SK-N-SH (cell line): ENCODE measurements at regions not wholly inside any gene's neighbourhood (a gene's known extent, or its start where the extent isn't known, plus 50 kb on each side); places are given as distances from the start of the nearest gene placed in this dataset.

Source experiments
- CTCF ChIA-PET: fragments of 300-600, 350-600 bp; formaldehyde crosslinking; extraction: SDS; loops from one replicate; lab custom pipeline; 2021; lab: Yijun Ruan, JAX
- POLR2A ChIA-PET: fragments of 350-600 bp; sonication (Branson Sonifier 250); formaldehyde crosslinking; extraction: SDS; loops from one replicate; lab custom pipeline; 2020; ENCODE audit warnings: antibody characterized with exemption, inconsistent platforms; lab: Yijun Ruan, JAX
- DNase-seq: peaks from one replicate; pipeline ENCODE4 v3.0.0; 2012
- H2AFZ ChIP-seq: fragments of 200-600 bp; sonication (generic); 2 replicates; pipeline ENCODE4 v1.8.1; 2016; ENCODE audit warnings: antibody characterized with exemption, mild to moderate bottlenecking, low read depth
- H3F3A ChIP-seq: fragments of 200-600 bp; sonication (generic); replicated peaks from 2 replicates; pipeline ENCODE3; 2016; ENCODE audit warnings: antibody characterized with exemption, mild to moderate bottlenecking; ENCODE audit not compliant: insufficient read depth
- H3K27ac ChIP-seq, 2 experiments: fragments of 200-500 bp in 1 of 2; fragments of 200-600 bp in 1 of 2; sonication (Bioruptor generic) in 1 of 2; sonication (generic), shearing (Covaris generic) in 1 of 2; 2 replicates each; pipeline versions ENCODE4 v1.5.1 to v1.6.1; 2014 to 2016; ENCODE audit warnings: low read depth in 2 of 2, inconsistent platforms in 1 of 2, low read length in 1 of 2, mild to moderate bottlenecking in 1 of 2, mixed read lengths in 1 of 2
- H3K27me3 ChIP-seq: fragments of 200-600 bp; sonication (generic), shearing (Covaris generic); 2 replicates; pipeline ENCODE4 v1.6.1; 2016; ENCODE audit warnings: mixed run types; ENCODE audit not compliant: insufficient read depth
- H3K36me3 ChIP-seq, 2 experiments: fragments of 200-500 bp in 1 of 2; fragments of 200-600 bp in 1 of 2; sonication (Bioruptor generic) in 1 of 2; sonication (generic) in 1 of 2; replicated peaks in 1 of 2; 2 replicates each; pipeline versions ENCODE3 to v1.5.1; 2014 to 2016; ENCODE audit warnings: low read length in 1 of 2, mild to moderate bottlenecking in 1 of 2; ENCODE audit not compliant: insufficient read depth in 2 of 2, control insufficient read depth in 1 of 2
- H3K4me1 ChIP-seq, 2 experiments: fragments of 200-500 bp in 1 of 2; fragments of 200-600 bp in 1 of 2; sonication (Bioruptor generic) in 1 of 2; sonication (generic), shearing (Covaris generic) in 1 of 2; 2 replicates each; pipeline versions ENCODE4 v1.5.1 to v1.6.1; 2014 to 2016; ENCODE audit warnings: low read depth in 1 of 2, low read length in 1 of 2, mixed run types in 1 of 2; ENCODE audit not compliant: insufficient read depth in 2 of 2, control insufficient read depth in 1 of 2
- H3K4me2 ChIP-seq: fragments of 200-600 bp; sonication (generic), shearing (Covaris generic); 2 replicates; pipeline ENCODE4 v1.6.1; 2017; ENCODE audit warnings: mixed run types
- H3K4me3 ChIP-seq, 2 experiments: fragments of 200-500 bp in 1 of 2; fragments of 200-600 bp in 1 of 2; sonication (Bioruptor generic) in 1 of 2; sonication (generic), shearing (Covaris generic) in 1 of 2; 2 replicates each; pipeline versions ENCODE4 v1.5.1 to v1.8.1; 2014 to 2016; ENCODE audit warnings: low read depth in 2 of 2, inconsistent platforms in 1 of 2, low read length in 1 of 2, mild to moderate bottlenecking in 1 of 2, mixed read lengths in 1 of 2, moderate library complexity in 1 of 2
- H3K79me2 ChIP-seq: fragments of 200-600 bp; sonication (generic); 2 replicates; pipeline ENCODE4 v1.8.1; 2017; ENCODE audit warnings: mild to moderate bottlenecking; ENCODE audit not compliant: insufficient read depth
- H3K9ac ChIP-seq: fragments of 200-600 bp; sonication (generic); 2 replicates; pipeline ENCODE4 v1.6.1; 2017; ENCODE audit warnings: mixed run types
- H3K9me2 ChIP-seq: fragments of 200-600 bp; sonication (generic); 2 replicates; pipeline ENCODE4 v1.6.1; 2017; ENCODE audit warnings: mixed run types
- H3K9me3 ChIP-seq: fragments of 200-600 bp; sonication (generic); 2 replicates; pipeline ENCODE4 v1.6.1; 2017; ENCODE audit warnings: mixed run types, mild to moderate bottlenecking, moderate library complexity
- H4K20me1 ChIP-seq: fragments of 200-600 bp; sonication (generic); 2 replicates; pipeline ENCODE4 v1.6.1; 2017; ENCODE audit warnings: mild to moderate bottlenecking, mixed run types; ENCODE audit not compliant: insufficient read depth
- EP300 ChIP-seq, 2 experiments: IDR thresholded peaks; 2 replicates each; pipeline versions ENCODE4 v1.4.0 to v1.6.1; 2012; ENCODE audit warnings: borderline replicate concordance in 1 of 2, low read depth in 1 of 2, low read length in 1 of 2
- FOXM1 ChIP-seq: IDR thresholded peaks from 2 replicates; pipeline ENCODE4 v1.4.0; 2012; ENCODE audit warnings: low read depth, mild to moderate bottlenecking
- JUND ChIP-seq: IDR thresholded peaks from 2 replicates; pipeline ENCODE4 v1.4.0; 2012
- MEF2A ChIP-seq: IDR thresholded peaks from 2 replicates; pipeline ENCODE4 v1.4.0; 2012; ENCODE audit warnings: low read depth, borderline replicate concordance
- MXI1 ChIP-seq: IDR thresholded peaks from 2 replicates; pipeline ENCODE4 v1.6.1; 2012; ENCODE audit warnings: mild to moderate bottlenecking, low read depth, low read length, improper control_type of control experiment
- NFIC ChIP-seq: IDR thresholded peaks from 2 replicates; pipeline ENCODE4 v1.4.0; 2012; ENCODE audit warnings: borderline replicate concordance
- POLR2AphosphoS5 ChIP-seq: IDR thresholded peaks from 2 replicates; pipeline ENCODE4 v1.6.1; 2012; ENCODE audit warnings: low read depth, low read length
- RAD21 ChIP-seq: IDR thresholded peaks from 2 replicates; pipeline ENCODE4 v1.6.1; 2012; ENCODE audit warnings: mild to moderate bottlenecking, low read length
- RXRA ChIP-seq: IDR thresholded peaks from 2 replicates; pipeline ENCODE4 v1.4.0; 2012; ENCODE audit warnings: low read depth, mild to moderate bottlenecking, borderline replicate concordance
- TEAD4 ChIP-seq: IDR thresholded peaks from 2 replicates; pipeline ENCODE4 v1.4.0; 2012; ENCODE audit warnings: mild to moderate bottlenecking, borderline replicate concordance; ENCODE audit not compliant: insufficient read depth
- YY1 ChIP-seq: IDR thresholded peaks from 2 replicates; pipeline ENCODE4 v1.4.0; 2012; ENCODE audit warnings: low read depth, mild to moderate bottlenecking
- WGBS: methylation state at CpG from one replicate; pipeline ENCODE4 v1.1.6; 2017; ENCODE audit warnings: low lambda C conversion rate; 5-methylcytosine and 5-hydroxymethylcytosine counted together
- TF ChIP-seq, protein P1 (sequence below): IDR thresholded peaks from 2 replicates; pipeline ENCODE4; 2012
- TF ChIP-seq, protein P2 (sequence below): fragments of 200-600 bp; sonication (generic); IDR thresholded peaks from 2 replicates; pipeline ENCODE4 v1.6.1; 2017; ENCODE audit warnings: antibody characterized with exemption, mild to moderate bottlenecking, moderate library complexity
- TF ChIP-seq, protein P3 (sequence below): fragments of 150-350 bp; IDR thresholded peaks from 2 replicates; pipeline ENCODE4 v1.6.1; 2017; ENCODE audit warnings: antibody characterized with exemption, low read length, low read depth, borderline replicate concordance

DNA sequence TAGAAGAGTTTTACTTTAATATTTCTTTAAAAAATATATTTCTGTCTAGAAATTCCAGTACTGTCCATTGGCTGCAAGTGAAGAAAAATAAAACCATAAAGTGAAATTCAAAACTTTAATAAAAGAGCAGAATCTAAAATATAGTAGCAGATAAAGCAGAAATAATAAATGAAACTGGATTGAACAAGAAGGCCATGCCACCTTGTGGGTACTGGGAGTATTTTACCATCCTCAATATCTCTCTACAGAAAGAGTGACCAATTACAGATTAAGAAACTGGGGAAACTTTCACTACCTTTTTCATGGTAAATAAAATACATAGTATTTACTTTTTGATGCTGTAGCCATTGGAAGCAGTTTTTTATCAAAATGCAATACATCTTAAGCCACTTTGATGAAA, 220.5 kb downstream of the BCAT1 start (continued):
- no peak for TF ChIP-seq MXI1
- no peak for TF ChIP-seq FOXM1
- TF ChIP-seq, protein P1, sequence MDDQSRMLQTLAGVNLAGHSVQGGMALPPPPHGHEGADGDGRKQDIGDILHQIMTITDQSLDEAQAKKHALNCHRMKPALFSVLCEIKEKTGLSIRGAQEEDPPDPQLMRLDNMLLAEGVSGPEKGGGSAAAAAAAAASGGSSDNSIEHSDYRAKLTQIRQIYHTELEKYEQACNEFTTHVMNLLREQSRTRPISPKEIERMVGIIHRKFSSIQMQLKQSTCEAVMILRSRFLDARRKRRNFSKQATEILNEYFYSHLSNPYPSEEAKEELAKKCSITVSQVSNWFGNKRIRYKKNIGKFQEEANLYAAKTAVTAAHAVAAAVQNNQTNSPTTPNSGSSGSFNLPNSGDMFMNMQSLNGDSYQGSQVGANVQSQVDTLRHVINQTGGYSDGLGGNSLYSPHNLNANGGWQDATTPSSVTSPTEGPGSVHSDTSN = no peak
- TF ChIP-seq JUND = no peak
- TF ChIP-seq NFIC = no peak
- TF ChIP-seq, protein P2, sequence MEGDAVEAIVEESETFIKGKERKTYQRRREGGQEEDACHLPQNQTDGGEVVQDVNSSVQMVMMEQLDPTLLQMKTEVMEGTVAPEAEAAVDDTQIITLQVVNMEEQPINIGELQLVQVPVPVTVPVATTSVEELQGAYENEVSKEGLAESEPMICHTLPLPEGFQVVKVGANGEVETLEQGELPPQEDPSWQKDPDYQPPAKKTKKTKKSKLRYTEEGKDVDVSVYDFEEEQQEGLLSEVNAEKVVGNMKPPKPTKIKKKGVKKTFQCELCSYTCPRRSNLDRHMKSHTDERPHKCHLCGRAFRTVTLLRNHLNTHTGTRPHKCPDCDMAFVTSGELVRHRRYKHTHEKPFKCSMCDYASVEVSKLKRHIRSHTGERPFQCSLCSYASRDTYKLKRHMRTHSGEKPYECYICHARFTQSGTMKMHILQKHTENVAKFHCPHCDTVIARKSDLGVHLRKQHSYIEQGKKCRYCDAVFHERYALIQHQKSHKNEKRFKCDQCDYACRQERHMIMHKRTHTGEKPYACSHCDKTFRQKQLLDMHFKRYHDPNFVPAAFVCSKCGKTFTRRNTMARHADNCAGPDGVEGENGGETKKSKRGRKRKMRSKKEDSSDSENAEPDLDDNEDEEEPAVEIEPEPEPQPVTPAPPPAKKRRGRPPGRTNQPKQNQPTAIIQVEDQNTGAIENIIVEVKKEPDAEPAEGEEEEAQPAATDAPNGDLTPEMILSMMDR = peak; percentile 72
- TF ChIP-seq POLR2AphosphoS5 = no peak
- TF ChIP-seq, protein P3, sequence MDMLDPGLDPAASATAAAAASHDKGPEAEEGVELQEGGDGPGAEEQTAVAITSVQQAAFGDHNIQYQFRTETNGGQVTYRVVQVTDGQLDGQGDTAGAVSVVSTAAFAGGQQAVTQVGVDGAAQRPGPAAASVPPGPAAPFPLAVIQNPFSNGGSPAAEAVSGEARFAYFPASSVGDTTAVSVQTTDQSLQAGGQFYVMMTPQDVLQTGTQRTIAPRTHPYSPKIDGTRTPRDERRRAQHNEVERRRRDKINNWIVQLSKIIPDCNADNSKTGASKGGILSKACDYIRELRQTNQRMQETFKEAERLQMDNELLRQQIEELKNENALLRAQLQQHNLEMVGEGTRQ = no peak
- no peak for TF ChIP-seq TEAD4
- TF ChIP-seq YY1 = no peak
- TF ChIP-seq RAD21 = peak; percentile 71
- TF ChIP-seq MEF2A = no peak
- no peak for TF ChIP-seq EP300 (IDR thresholded peaks at IDR 0.05; ENCODE audit: borderline replicate concordance in 1 of 2, low read depth in 1 of 2, low read length in 1 of 2)
- TF ChIP-seq RXRA = no peak
- TF ChIP-seq, all 33 proteins: peak for 3

DNA sequence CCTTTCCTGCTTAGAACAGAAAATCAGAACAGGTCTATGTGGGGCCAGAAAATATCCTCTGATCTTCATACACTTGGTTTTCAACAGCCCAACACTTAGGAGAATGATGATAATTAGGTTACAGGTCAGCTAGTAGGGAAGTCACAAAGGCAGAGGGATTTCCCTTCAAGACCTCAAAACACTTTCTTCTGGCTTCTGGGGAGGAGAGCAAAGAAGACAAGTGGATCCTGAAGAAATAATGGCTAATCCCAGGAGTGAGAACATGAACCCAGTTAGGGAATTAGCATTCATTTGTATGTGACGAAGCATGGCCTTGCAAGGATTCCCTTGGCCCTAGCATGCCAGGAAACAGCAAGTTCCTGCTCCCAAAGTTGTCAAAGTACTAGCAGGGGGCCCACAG, 223.3 kb downstream of the BCAT1 start:
- Histone ChIP-seq H3K27ac (no peak overlapping the region), H3K36me3 (no peaks in the 10 kb centered on the region), H2AFZ (no peak overlapping the region), H3K9ac (no peak overlapping the region), H3K79me2 (no peaks in the 10 kb centered on the region), H3F3A (no peaks in the 10 kb centered on the region), H3K4me3 (no peak overlapping the region), H4K20me1 (no peaks in the 10 kb centered on the region), H3K4me1 (no peaks in the 10 kb centered on the region), H3K4me2 (no peak overlapping the region), H3K9me2 (no peaks in the 10 kb centered on the region), H3K27me3 (no peaks in the 10 kb centered on the region), H3K9me3 (no peaks in the 10 kb centered on the region; the same call in 1 of the 2 replicates)
- POLR2A ChIA-PET = no interaction called here
- 100% methylated on average over 1 of the region's 1 CpG for WGBS
- no peak for TF ChIP-seq MXI1
- CTCF ChIA-PET = no interaction called here
- no peak for DNase-seq
